NCI-H82 (cell line): ENCODE measurements at regions not wholly inside any gene's neighbourhood (a gene's known extent, or its start where the extent isn't known, plus 50 kb on each side); places are given as distances from the start of the nearest gene placed in this dataset.
"Not testable (repeated sequence)": the region's sequence is repeated elsewhere in the genome, so short reads cannot be mapped to it uniquely, and the experiment has no call there.

Experiments
- DNase-seq: peaks from one replicate; lab custom pipeline; 2025; lab: John Stamatoyannopoulos, UW

GRCh38 chr13:73675821-73676220 lies 458.4 kb downstream of the KLF12 start:
- no peak for DNase-seq

DNA sequence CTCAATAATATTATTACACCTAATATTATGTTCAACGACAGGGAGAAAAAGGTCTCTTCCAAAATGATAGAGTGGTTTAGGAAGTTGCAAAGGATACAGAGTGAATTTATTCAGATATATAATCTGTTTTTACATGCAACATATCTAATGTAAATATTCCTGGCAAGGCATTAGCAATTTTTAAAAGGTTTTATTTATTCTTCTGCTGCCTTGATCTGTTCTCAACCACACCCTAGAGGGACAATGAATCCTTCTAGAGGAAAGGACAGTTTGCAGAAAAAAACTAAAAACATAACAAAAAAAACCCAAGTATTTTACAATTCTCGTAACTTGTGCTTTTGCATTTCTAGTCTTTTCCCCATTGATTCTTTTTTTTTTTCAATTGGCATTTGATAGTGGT lies 459.6 kb downstream of the KLF12 start:
- no peak for DNase-seq

DNA sequence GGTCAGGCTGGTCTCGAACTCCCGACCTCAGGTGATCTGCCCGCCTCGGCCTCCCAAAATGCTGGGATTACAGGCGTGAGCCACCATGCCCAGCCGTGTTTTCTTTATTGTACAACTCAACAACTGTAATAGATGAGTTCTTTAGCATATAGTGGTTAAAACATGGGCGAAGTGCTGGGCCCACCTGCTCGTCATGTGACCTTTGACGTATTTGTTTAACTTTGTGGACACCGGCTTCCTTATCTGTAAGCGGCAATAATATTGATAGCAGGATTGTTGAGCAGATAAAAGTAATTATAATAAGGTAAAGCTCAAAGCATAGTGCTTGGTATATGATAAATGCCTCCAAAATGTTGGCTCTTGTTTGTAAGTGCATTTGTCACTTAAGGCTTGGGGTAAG lies 460.3 kb downstream of the KLF12 start:
- no peak for DNase-seq

- peak; percentile 37 for DNase-seq
Observed at GRCh38 chr13:73672492-73672891, 461.7 kb downstream of the KLF12 start.

GRCh38 chr13:73671732-73672131 lies 462.5 kb downstream of the KLF12 start:
- no peak for DNase-seq

GRCh38 chr13:73671011-73671410 lies 463.2 kb downstream of the KLF12 start:
- DNase-seq = no peak

DNA sequence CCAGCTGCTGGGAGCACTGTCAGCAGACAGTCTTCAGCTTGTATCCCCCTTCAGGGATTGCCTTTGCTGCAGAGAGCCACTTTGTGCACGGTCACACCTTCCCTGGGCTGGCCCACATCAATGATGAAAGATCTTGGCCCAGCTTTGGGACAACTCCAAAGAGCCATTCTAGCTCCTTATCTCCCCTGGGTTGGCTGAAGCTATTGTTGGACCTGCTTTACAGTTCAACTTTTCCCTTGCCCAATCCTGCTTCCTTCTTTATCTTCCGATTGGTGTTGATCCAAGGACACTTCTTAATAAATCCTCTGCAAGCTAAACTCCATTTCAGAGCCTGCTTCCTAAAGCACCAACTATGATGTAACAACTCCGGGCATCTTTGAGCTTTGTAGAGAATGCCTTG lies 466.4 kb downstream of the KLF12 start:
- no peak for DNase-seq

DNA sequence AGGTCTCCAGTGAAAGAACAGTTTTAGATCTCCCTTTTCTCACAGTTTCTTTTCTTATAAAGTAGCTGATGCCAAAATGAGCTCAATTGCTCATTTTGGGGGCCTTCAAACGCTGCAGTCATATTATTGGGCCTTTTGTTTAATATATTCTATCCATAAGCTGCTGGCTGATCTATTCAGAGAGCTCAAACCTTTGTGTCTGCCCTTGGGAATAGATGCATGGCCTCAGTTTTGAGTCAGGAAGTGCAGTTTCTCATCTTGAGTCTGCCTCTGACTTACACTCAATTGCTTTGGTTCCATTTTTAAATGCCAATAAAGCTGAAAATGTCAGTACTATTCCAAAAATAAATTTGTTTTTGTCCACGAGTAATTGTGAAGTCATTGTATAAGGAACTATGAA lies 468.9 kb downstream of the KLF12 start:
- DNase-seq = no peak

DNA sequence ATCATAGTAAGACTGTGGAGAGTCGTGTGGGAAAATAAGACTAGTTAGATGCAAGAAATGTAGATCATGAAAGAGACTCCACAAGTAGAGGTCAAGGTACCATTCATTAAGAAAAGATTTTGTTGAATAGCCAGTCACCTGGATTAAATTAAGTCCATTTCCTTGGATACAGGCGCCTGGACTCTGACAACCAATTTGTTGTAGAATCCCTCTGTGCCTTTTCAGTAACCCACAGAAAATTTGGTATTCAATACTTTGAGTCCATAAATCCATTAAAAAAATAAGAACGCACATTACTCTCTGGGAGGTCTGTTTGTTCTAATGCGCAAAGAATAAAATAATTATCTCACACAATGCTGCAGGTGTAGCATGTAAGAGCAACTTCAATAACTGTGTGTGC lies 469.4 kb downstream of the KLF12 start:
- no peak for DNase-seq

GRCh38 chr13:73662833-73663232 lies 471.4 kb downstream of the KLF12 start:
- DNase-seq = no peak

GRCh38 chr13:73661687-73662425 lies 472.3 kb downstream of the KLF12 start:
- DNase-seq = no peak

GRCh38 chr13:73661066-73661465 lies 473.1 kb downstream of the KLF12 start:
- no peak for DNase-seq

- no peak for DNase-seq
Observed at GRCh38 chr13:73658639-73659038, 475.6 kb downstream of the KLF12 start.

DNA sequence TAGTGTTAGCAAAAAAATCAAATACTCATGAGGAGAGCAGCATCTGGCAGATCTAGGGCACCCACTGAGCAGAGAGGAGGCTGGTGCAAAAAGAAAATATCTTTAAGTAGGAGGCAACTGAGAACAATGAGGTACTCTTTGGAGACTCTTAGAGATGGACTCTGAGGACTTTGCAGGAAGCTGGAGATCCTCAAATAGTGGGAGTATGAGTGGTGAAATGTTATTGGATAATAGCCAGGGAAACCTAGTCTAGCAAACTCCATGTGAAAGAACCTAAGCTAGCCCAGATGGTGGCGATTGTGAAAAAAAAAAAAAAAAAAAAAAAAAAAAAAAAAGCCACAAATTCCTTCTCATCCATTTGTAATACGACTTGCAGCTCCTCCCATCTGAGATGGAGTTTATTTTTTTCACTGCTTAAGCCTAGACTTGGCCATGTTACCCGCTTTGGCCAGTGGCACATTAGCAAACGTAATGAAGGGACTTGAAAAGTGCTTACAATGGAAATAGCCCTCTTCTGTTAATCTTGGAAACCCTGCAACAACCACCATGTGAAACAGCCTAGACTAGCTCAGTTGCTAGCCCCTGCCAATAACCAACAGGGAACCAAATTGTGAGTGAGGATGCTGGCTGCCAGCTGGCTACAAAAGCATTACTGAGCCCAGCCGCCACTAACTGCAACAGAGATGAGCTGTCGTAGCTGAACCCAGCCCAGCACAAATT lies 476.2 kb downstream of the KLF12 start:
- no peak for DNase-seq

DNA sequence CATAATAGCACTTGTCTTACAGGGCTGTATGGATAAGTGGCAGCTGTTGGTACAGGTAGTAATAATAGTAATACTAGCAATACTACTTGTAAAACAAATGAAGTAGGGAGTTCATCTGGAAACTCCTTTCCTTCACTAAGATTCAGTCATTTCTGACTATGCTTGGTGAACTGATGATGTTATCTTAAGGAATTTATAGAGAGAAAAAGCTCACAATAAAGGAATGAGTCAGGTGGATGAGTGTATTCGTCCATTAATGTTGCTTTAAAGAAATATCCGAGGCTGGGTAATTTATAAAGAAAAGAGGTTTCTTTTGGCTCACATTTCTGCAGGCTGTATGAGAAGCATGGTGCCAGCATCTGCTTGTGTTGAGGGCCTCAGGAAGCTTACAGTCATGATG lies 477.3 kb downstream of the KLF12 start:
- no peak for DNase-seq

DNA sequence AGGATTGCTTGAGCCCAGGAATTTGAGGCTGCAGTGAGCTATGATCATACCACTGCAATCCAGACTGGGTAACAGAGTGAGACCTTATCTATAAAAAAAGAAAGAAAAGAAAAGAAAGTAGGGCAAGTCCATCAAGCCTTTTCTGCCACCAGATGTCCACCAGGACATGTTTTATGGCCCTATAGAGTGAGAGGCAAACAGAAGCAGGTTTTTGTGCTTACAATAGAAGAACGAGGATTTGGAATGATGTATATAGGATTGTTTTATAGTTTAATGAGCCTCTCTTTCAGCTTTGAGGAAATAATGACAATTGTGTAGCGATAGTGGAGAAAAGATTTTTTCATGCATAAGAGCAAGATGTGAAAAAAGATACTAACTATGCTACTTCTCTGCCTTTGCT lies 480.5 kb downstream of the KLF12 start:
- DNase-seq = no peak

GRCh38 chr13:73647417-73647816 lies 486.8 kb downstream of the KLF12 start:
- no peak for DNase-seq

- DNase-seq = not testable (repeated sequence)
Observed at GRCh38 chr13:73640476-73641179, 493.6 kb downstream of the KLF12 start.

- no peak for DNase-seq
Observed at GRCh38 chr13:73635166-73635787, 498.9 kb downstream of the KLF12 start.

DNA sequence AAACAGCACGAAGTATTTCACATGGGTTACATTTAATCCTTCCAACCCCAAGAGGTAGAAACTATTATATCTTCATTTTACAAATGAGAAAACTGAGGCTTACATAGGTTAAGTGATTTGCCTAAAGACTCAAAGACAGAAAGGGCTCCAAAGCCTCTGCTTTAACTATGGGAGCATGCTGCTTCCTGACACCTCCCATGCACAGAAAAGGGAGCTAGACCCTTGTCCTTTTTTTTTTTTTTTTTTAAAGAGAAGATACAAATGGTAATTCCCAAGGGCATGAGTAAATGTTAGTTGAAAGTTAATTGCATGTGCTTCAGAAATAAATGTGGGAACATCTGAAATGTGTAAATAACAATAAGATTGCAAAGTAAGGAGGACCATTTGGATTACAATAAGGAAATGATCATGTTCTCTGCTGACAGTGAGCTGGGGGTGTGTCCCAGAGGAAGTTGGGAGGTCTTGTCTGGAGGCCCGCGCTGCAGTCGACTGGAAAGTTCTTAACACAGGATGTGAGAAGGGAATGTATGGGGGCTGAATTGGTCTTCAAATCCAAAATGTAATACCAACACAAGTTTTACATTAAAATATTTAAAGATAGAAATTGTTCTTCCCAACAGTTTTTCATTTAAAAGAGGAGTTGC lies 500.3 kb downstream of the KLF12 start:
- DNase-seq = no peak

- DNase-seq = no peak
Observed at GRCh38 chr13:73631411-73631810, 502.8 kb downstream of the KLF12 start.
